Kidney (tissue), 13 donors: ENCODE measurements at regions not wholly inside any gene's neighbourhood (a gene's known extent, or its start where the extent isn't known, plus 50 kb on each side); places are given as distances from the start of the nearest gene placed in this dataset.

Source experiments
- DNase-seq, 5 donors: peaks; one replicate each; pipeline ENCODE4 v3.0.0-alpha.2; 2013 to 2020
- FAIRE-seq: peaks from 2 replicates; lab custom pipeline; 2012; peaks lifted over from hg19 to GRCh38; lab: Jason Lieb, UNC
- H3K27ac ChIP-seq, 2 donors: one replicate each; pipeline ENCODE4 v1.7.0; 2013; ENCODE audit warnings: low read depth in 2 of 2, low read length in 2 of 2, inconsistent platforms in 1 of 2
- H3K27me3 ChIP-seq: one replicate; pipeline ENCODE4 v1.7.1; 2013; ENCODE audit warnings: low read length, inconsistent platforms; ENCODE audit not compliant: control insufficient read depth, insufficient read depth
- H3K36me3 ChIP-seq, 3 donors: one replicate each; pipeline versions ENCODE4 v1.7.0 to v1.7.1; 2013; ENCODE audit warnings: low read length in 3 of 3, control low read depth in 1 of 3, inconsistent platforms in 1 of 3; ENCODE audit not compliant: insufficient read depth in 3 of 3, control insufficient read depth in 2 of 3
- H3K4me1 ChIP-seq, 3 donors: one replicate each; pipeline versions ENCODE4 v1.7.0 to v1.7.1; 2013; ENCODE audit warnings: low read length in 3 of 3, inconsistent platforms in 1 of 3, low read depth in 1 of 3; ENCODE audit not compliant: control insufficient read depth in 2 of 3, insufficient read depth in 2 of 3
- H3K4me3 ChIP-seq, 3 donors: one replicate each; pipeline versions ENCODE4 v1.7.0 to v1.8.1; 2013; ENCODE audit warnings: low read length in 3 of 3, control low read depth in 1 of 3, inconsistent platforms in 1 of 3
- H3K9ac ChIP-seq, 3 donors: one replicate each; pipeline versions ENCODE4 v1.7.0 to v1.7.1; 2013; ENCODE audit warnings: low read length in 3 of 3, control low read depth in 1 of 3, inconsistent platforms in 1 of 3
- H3K9me3 ChIP-seq, 3 donors: one replicate each; pipeline versions ENCODE4 v1.7.0 to v1.7.1; 2013; ENCODE audit warnings: low read length in 3 of 3, control low read depth in 1 of 3, inconsistent platforms in 1 of 3; ENCODE audit not compliant: control insufficient read depth in 2 of 3, insufficient read depth in 1 of 3
- intact Hi-C: fragments of 100-400 bp; cut with DNase I; formaldehyde crosslinking; loops from one replicate; pipeline ENCODE4 v1.11.1; 2022
- TF ChIP-seq, protein P1 (sequence below): IDR thresholded peaks from 3 replicates; pipeline ENCODE4 v1.5.1; 2012; ENCODE audit warnings: mild to moderate bottlenecking, moderate library complexity, borderline replicate concordance; ENCODE audit not compliant: insufficient read depth; ENCODE audit errors: extremely low read depth
- donor health status: control.
- donor health status: control.
- donor health status: control.
- donor health status: control.
- donor health status: control.
- donor health status: DM: yes; HTN: yes; CAD: no.
- donor health status: Normal renal cell carcinoma (clear cell type).

DNA sequence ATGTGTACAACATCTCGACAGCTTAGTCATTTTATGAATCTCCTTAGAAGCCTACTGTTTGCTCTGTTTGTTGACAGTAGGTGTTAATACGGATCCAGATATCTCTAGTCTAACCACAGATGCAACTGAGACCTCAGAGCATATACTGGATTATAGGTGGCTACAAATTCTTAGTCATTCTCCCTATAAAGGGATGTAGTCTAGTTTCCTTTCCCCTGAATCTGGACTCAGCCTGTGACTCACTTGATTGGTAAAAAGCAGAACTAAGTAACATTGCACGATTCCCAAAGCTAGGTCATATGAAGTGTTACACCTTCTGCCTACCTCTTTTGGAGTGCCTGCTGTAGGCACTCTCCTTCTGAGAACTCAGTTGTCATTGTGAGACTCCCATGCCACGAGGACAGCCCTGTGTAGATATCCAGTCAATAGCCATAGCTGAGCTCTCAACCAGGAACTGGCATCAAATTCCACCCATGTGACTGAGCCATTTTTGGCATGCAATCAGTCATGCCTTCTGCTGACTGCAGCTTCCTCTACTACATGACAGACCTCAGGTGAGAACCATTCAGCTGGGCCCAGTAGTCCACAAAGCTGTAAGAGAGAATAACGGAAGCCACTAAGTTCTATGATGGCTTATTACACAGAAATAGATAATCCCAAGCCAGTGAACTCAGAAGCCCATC lies 135.9 kb upstream of the CHRM3 start:
- FAIRE-seq (no peak), DNase-seq (no peak)
- TF ChIP-seq, protein P1, sequence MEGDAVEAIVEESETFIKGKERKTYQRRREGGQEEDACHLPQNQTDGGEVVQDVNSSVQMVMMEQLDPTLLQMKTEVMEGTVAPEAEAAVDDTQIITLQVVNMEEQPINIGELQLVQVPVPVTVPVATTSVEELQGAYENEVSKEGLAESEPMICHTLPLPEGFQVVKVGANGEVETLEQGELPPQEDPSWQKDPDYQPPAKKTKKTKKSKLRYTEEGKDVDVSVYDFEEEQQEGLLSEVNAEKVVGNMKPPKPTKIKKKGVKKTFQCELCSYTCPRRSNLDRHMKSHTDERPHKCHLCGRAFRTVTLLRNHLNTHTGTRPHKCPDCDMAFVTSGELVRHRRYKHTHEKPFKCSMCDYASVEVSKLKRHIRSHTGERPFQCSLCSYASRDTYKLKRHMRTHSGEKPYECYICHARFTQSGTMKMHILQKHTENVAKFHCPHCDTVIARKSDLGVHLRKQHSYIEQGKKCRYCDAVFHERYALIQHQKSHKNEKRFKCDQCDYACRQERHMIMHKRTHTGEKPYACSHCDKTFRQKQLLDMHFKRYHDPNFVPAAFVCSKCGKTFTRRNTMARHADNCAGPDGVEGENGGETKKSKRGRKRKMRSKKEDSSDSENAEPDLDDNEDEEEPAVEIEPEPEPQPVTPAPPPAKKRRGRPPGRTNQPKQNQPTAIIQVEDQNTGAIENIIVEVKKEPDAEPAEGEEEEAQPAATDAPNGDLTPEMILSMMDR, result no peak
- H3K36me3 ChIP-seq, result no peaks in the 10 kb centered on the region
- H3K9ac ChIP-seq, result no peak overlapping the region
- intact Hi-C loops, result no loop called here
- no peak overlapping the region for H3K4me3 ChIP-seq
- H3K27me3 ChIP-seq, result no peaks in the 10 kb centered on the region
- H3K4me1 ChIP-seq, result no peaks in the 10 kb centered on the region
- no peak overlapping the region for H3K27ac ChIP-seq
- H3K9me3 ChIP-seq, result no peaks in the 10 kb centered on the region

DNA sequence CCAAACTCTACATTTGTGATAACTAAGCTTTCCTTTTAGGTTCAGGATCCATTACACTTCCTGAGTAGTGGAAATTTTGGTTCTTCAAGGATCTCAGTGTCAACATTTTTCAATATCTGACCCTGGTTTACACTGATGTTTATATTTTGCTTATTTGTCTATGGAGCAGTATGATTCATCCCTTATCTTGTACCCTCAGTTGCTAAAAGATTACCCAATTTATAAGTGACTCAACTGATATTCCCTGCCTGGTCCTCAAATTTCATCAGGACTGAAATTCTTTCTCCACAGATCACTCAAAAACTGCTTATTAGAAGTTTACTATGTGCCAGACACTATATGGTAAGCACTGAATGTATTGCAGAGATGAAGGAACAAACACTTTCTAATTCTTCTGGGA lies 139.1 kb upstream of the CHRM3 start:
- Histone ChIP-seq H3K4me3 (no peak overlapping the region), H3K9me3 (no peaks in the 10 kb centered on the region), H3K4me1 (no peaks in the 10 kb centered on the region), H3K27ac (no peak overlapping the region), H3K9ac (no peak overlapping the region), H3K36me3 (no peaks in the 10 kb centered on the region), H3K27me3 (no peaks in the 10 kb centered on the region)
- no peak for FAIRE-seq
- TF ChIP-seq, protein P1, result no peak
- no peak for DNase-seq
- intact Hi-C loops, result no loop called here

DNA sequence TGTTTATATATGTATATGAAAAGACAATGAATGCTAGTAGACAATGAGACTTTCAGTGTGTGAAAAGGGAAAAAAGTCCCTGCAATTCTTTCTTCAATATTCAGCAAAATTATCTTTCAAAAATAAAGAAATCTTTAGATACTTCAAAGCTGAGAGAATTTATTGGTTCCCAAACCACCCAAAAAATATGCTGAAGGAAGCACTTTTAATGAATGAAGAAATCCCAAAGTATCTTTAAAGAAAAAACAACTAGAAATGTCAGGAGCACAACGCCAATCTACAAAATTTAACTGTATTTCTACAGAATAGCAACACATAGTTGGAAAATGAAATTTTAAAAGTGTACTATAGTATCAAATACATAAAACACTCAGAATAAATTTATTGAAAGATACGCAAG lies 142.3 kb upstream of the CHRM3 start:
- H3K27me3 ChIP-seq, result no peaks in the 10 kb centered on the region
- TF ChIP-seq, protein P1, result no peak
- H3K9me3 ChIP-seq, result no peaks in the 10 kb centered on the region
- intact Hi-C loops, result no loop called here
- no peak overlapping the region for H3K9ac ChIP-seq
- H3K4me1 ChIP-seq, result no peaks in the 10 kb centered on the region
- DNase-seq (no peak), FAIRE-seq (no peak)
- H3K27ac ChIP-seq, result no peak overlapping the region
- no peak overlapping the region for H3K4me3 ChIP-seq
- no peaks in the 10 kb centered on the region for H3K36me3 ChIP-seq

DNA sequence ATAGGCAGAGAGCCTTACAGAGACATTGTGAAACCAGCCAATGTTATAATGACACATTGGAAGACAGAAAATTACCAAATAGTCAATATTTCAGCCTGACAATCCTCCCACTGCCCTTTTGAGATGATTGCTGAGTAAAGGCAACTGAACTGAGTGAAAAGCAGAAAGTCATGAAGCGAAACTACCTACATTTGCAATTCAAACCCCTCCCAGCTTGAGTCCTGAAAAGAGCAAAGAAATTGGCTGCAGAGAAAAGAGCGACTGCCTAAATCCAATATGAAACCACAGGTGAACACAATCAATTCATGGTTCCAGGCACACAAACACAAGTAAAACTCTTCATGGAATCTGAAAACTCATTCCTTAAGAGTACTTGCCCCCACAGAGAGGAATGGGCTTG lies 143.4 kb upstream of the CHRM3 start:
- no peaks in the 10 kb centered on the region for H3K36me3 ChIP-seq
- no peaks in the 10 kb centered on the region for H3K4me1 ChIP-seq
- no peak overlapping the region for H3K9ac ChIP-seq
- H3K27me3 ChIP-seq, result no peaks in the 10 kb centered on the region
- DNase-seq (no peak), FAIRE-seq (no peak)
- TF ChIP-seq, protein P1, result no peak
- H3K27ac ChIP-seq, result no peak overlapping the region
- no peak overlapping the region for H3K4me3 ChIP-seq
- no peaks in the 10 kb centered on the region for H3K9me3 ChIP-seq
- intact Hi-C loops, result no loop called here
